M059J (cell line): ENCODE measurements at regions not wholly inside any gene's neighbourhood (a gene's known extent, or its start where the extent isn't known, plus 50 kb on each side); places are given as distances from the start of the nearest gene placed in this dataset.
"Not testable (repeated sequence)": the region's sequence is repeated elsewhere in the genome, so short reads cannot be mapped to it uniquely, and the experiment has no call there.

Experiments used
- DNase-seq: peaks from one replicate; pipeline ENCODE4 v3.0.0-alpha.2; 2012; ENCODE audit warnings: low read depth

DNA sequence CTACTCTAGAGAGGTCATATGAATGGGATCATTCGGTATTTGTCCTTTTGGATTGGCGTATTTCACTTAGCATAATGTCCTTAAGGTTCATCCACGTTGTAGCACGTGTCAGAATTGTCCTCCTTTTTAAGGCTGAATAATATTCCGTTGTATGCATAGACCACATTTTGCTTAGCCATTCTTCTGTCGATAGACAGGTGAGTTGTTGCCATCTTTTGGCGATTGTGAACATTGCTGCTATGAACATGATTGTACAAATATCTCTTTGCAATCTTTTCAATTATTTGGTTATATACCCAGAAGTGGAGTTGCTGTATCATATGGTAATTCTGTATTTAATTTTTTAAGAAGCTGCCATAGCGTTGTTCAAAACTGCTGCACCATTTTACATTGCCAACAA is 52.4 kb upstream of the GOLGA8J start:
- no peak for DNase-seq

- peak; percentile 36 for DNase-seq
Observed at GRCh38 chr15:30023798-30024295, 58.9 kb upstream of the GOLGA8J start.

GRCh38 chr15:30010746-30011145 is 72.0 kb upstream of the GOLGA8J start:
- no peak for DNase-seq

- no peak for DNase-seq
Observed at GRCh38 chr15:30008156-30008555, 74.6 kb upstream of the GOLGA8J start.

GRCh38 chr15:30001602-30002001 is 81.2 kb upstream of the GOLGA8J start:
- no peak for DNase-seq

DNA sequence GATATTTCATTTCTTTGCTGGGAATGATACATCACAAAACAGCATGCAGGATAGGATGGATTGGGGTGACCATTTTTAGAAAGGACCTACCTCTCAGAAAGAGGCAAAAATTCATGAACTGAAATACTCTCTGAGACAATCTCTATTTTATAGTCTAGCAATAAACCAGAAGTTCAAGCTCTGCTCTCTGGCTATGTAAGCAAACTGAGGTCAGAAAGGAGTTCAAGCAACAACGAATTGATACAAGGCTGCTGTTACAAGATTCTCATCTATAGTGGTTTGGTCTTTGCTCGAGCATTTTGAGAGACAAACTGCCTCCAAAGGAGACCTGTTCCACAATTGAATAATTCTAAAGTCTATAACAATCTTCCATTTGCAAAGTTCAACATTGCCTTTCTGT is 84.7 kb upstream of the GOLGA8J start:
- no peak for DNase-seq

- DNase-seq, result no peak
Observed at GRCh38 chr15:29997499-29997898, 85.3 kb upstream of the GOLGA8J start.

DNA sequence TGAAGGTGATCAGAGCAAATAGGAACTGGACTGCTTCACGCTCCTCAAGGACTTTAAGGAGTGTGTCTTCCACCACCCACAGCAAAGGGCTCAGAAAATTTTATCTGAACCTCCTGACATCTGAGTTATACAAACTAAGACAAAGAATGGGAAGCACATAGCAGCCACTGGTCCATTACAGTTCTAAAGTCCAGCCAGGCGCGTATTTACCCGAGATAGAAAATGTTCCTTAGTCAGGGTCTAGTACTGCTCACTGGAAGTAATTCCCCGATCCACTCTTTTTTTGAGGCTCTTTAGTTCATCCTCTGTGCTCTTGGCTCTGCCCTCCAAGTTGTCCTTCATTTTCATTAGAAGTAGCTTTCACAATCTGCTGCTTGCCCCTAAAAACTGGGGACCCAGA is 88.5 kb upstream of the GOLGA8J start:
- no peak for DNase-seq

DNA sequence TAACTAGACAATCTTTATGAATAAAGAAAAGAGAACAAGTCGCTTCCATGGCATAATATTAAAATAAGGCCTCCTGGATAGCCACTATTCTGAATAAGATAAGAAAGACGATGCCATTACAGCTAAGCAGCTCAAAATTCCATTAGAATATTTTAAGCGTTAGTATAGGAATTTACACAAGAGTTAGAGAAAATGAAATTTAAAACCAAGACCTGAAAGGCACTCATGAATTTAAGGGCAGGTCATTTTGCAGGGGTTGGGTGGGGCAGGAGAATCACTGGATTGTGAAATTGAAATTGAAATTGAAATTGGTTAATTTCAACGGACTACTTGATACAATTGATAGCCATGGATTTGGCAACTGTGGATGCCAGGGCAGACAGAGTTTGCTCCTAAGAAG is 91.8 kb upstream of the GOLGA8J start:
- DNase-seq, result no peak

DNA sequence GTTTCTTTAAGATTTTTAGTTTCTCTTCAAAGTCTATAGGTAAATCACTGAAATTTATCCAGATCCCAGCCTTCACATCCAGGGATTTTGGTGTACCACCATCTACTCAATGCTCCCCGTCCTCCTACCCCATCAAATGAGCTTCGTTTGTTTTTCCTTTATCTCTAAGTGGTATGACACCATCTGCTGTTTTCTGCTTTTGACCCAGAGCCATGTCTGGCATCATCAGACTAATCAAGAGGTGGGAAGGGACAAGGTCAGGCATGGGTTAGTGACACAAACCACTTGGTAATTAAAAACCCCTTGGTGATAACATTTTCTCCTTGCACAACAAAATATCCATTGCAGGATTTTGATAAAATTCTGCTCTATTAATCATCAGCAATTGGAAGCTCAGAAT is 92.7 kb upstream of the GOLGA8J start:
- DNase-seq, result no peak

DNA sequence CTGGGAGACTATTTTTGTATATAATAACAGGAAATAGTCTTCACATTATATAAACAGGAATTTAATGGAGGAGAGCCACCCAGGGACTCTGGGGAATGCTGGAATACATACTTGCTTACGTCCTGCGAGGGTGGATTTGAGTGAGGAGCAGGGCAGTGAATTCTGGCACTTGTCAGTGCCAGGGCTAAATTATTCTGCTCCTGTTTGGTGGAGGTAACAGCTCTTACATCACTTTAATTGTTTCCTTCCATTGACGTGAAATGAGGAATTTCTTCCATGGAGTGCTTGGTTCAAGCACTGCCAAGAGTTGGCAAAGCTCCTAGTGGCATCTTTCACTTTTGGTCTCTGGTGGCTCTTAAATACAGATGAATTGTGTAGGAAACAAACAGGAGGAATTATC is 94.1 kb upstream of the GOLGA8J start:
- peak; percentile 9 for DNase-seq

GRCh38 chr15:29986946-29987345 is 95.8 kb upstream of the GOLGA8J start:
- DNase-seq, result no peak

- DNase-seq, result peak; percentile 40
Observed at GRCh38 chr15:29978411-29979382, 104.1 kb upstream of the GOLGA8J start.

GRCh38 chr15:29974056-29974455 is 108.7 kb upstream of the GOLGA8J start:
- not testable (repeated sequence) for DNase-seq

- DNase-seq, result no peak
Observed at GRCh38 chr15:29972051-29972450, 110.7 kb upstream of the GOLGA8J start.

DNA sequence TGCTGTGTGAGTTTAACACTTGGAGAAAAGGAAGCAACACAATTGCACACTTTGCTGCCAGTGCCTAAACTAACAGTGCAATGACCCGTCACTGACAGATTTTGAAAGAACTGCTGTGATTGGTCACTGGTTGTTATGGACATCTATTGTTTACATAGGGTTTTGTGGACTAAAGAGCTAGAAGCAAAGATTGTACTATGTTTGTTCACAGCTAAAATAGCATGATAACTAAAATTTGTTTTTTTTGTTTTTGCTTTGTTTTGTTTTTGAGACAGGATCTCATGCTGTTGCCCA is 112.4 kb upstream of the GOLGA8J start:
- peak; percentile 18 for DNase-seq

GRCh38 chr15:29969562-29970401 is 113.0 kb upstream of the GOLGA8J start:
- no peak for DNase-seq

DNA sequence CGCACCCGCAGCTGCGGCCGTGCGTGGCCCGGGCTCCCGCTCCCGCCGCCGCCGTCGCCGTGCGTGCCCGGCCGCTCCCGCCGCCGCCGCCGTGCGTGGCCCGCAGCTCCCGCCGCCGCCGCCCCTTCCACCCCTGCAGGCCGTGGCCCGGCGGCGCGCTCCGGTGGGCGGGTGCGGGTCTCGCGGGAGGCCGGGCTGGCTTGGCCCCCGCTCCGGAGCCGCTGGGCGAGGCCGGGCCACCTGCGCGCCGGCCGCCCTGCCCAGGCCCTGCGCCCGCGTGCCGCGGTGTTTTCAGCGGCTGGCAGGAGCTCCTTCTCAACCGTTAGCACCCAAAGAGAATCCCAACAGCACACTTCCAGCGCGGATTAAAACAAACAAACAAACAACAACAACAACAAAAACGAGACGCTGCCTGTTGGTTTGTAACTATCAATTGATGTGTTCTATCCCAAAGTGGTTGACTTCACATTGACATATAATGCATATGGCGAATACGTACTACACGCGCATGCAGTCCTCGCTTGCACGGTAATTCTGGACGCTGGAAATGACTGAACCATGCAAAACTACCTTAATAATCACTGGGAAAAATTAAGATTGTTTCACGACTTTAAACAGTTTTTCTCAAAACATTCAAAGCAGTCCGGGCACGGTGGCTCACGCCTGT is 113.7 kb upstream of the GOLGA8J start:
- DNase-seq, result no peak

- peak; percentile 17 for DNase-seq
Observed at GRCh38 chr15:29968099-29968894, 114.5 kb upstream of the GOLGA8J start.

GRCh38 chr15:29962407-29962806 is 120.3 kb upstream of the GOLGA8J start:
- no peak for DNase-seq

- no peak for DNase-seq
Observed at GRCh38 chr15:29959384-29960137, 123.2 kb upstream of the GOLGA8J start.
